GM19035 (cell line): ENCODE measurements at regions not wholly inside any gene's neighbourhood (a gene's known extent, or its start where the extent isn't known, plus 50 kb on each side); places are given as distances from the start of the nearest gene placed in this dataset.

Experiments
- ATAC-seq: cut with Tn5 transposase; IDR thresholded peaks from one replicate; pipeline ENCODE4 v1.9.1; 2021; ENCODE audit not compliant: unreplicated experiment

- ATAC-seq: no peak
Measured at GRCh38 chrX:39950018-39950688, 147.6 kb downstream of the BCOR start.

- ATAC-seq: no peak
Measured at GRCh38 chrX:39952989-39953388, 144.8 kb downstream of the BCOR start.

GRCh38 chrX:39953879-39954278 is 143.9 kb downstream of the BCOR start:
- no peak for ATAC-seq

GRCh38 chrX:39954851-39955250 is 142.9 kb downstream of the BCOR start:
- no peak for ATAC-seq

- ATAC-seq: no peak
Measured at GRCh38 chrX:39955625-39956024, 142.1 kb downstream of the BCOR start.

GRCh38 chrX:39956803-39957394 is 140.9 kb downstream of the BCOR start:
- ATAC-seq: no peak

- ATAC-seq: no peak
Measured at GRCh38 chrX:39957816-39958566, 139.8 kb downstream of the BCOR start.

- no peak for ATAC-seq
Measured at GRCh38 chrX:39958850-39959249, 138.9 kb downstream of the BCOR start.

GRCh38 chrX:39960219-39960618 is 137.5 kb downstream of the BCOR start:
- ATAC-seq: no peak

- ATAC-seq: no peak
Measured at GRCh38 chrX:39961441-39961840, 136.3 kb downstream of the BCOR start.

- no peak for ATAC-seq
Measured at GRCh38 chrX:39965051-39965573, 132.6 kb downstream of the BCOR start.

- ATAC-seq: no peak
Measured at GRCh38 chrX:39966176-39966575, 131.6 kb downstream of the BCOR start.

- ATAC-seq: no peak
Measured at GRCh38 chrX:39967348-39967747, 130.4 kb downstream of the BCOR start.

- no peak for ATAC-seq
Measured at GRCh38 chrX:39969099-39969818, 128.5 kb downstream of the BCOR start.

- no peak for ATAC-seq
Measured at GRCh38 chrX:39969819-39970504, 127.8 kb downstream of the BCOR start.

GRCh38 chrX:39971760-39972159 is 126.0 kb downstream of the BCOR start:
- no peak for ATAC-seq

- ATAC-seq: no peak
Measured at GRCh38 chrX:39972340-39972739, 125.4 kb downstream of the BCOR start.

- no peak for ATAC-seq
Measured at GRCh38 chrX:39973810-39974209, 123.9 kb downstream of the BCOR start.

- ATAC-seq: no peak
Measured at GRCh38 chrX:39974270-39974669, 123.5 kb downstream of the BCOR start.

GRCh38 chrX:39975101-39975925 is 122.4 kb downstream of the BCOR start:
- no peak for ATAC-seq
